ENCODE measurements at regions not wholly inside any gene's neighbourhood (a gene's known extent, or its start where the extent isn't known, plus 50 kb on each side); places are given as distances from the start of the nearest gene placed in this dataset.

DNA sequence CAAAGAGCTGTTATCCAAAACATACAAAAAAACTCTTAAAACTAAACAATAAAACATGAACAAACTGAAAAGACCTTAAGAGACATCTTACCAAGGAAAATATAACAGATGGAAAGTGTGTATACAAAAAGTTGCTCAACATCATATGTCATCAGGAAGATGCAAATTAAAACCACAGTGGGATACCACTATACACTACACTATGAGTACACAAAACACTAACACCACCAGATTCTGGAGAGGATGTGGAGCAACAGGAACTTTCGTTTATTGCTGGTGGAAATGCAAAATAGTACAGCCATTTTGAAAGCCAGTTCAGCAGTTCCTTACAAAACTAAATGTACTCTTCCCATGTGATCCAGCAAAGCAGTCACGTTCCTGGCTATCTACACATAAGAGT lies 221.4 kb downstream of the CMPK2 start:
- DNase-seq, result no peak

DNA sequence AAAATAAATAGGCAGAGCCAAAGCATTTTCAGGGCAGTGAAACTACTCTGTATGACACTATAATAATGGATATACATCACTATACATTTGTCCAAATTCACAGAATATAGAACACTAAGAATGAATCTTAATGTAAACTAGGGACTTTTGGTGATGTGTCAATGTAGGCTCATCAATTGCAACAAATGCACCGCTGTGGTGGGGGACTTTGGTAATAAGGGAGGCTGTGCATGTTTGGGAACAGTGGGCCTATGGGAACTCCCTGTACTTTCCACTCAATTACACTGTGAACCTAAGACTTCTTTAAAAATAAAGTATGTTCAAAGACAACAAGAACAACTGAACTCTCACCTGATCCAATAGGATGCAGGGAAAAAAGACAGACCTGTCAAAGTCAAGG lies 220.7 kb downstream of the CMPK2 start:
- no peak for DNase-seq

DNA sequence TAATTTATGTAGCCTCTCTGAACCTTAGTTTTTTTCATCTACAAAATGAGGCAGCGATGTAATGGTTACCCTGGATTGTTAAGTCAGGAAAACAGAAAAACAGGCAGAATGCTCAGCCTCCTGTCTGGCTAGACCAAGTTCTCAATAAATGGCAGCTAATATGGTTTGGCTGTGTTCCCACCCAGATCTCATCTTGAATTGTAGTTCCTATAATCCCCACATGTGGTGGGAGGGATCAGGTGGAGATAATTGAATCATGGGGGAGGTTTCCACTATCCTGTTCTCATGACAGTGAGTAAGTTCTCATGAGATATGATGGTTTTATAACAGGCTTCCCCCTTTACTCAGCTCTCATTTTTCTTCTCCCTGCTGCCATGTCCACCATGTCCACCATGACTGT lies 220.0 kb downstream of the CMPK2 start:
- DNase-seq, result no peak

DNA sequence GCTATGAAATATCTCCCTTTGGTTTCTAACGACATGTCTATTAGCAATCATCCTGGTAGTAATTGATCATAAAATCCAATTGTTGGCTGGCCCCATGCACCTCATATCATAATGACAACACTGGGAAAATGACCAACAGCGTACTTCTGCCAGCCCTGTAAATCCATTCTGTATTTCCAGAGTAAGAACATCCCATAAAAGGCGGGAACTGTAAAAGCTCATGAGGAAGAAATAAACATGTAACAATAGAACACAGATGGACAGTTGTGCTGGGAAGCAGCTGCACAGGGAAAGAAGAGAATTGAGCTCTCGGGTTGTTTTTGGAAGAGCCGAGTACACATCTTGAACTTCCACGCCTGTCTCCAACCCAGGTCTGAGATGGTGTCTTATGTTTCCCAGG lies 218.7 kb downstream of the CMPK2 start:
- DNase-seq, result no peak

DNA sequence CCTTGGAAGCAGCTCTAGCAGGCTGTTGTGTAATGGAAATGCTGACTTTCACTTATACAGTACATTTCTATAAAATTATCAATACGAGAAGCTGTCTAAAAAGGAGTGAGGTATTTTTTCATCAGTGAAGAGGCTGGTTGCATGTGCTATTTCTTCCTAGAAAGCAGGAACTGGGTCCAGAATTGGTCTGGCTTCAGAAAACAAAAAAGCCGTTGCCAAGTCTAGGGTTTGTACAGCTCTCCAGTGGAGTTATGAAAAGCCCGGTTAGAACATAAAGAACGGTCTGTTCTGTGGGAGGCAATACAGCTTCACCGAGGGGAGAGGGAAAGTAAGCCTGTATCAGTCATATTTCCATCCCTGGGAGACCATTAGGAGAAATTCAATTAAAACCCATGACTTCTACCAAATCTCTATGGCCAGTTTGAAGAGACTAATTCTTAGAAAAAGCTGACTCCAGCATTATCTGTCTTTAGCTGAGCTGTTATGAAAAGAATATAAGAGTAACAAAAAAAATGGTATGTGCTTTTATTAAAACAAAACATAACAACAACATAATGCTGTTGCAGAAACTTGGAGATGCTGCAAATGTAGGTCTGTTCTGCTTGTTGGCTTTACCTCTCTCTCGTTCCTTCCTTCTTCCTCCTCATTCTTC lies 217.0 kb downstream of the CMPK2 start:
- DNase-seq, result no peak

DNA sequence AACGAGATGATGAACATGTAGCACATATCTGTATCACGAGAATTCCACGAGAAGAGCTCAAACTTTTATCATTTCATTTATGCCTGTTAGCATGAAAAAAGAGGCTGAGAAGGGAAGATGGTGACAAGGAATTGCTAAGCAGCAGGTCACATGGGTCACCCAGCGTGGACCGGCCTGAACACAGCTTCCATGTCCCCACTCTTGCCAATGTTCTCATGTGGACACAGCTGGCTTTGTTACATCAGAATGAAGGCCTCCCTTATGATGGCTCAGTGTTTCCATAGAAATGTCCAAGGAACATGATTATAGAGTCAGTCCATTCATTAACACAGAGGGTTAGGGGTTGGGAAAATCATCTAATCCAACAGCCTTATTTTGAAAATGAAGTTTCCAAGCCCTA lies 215.4 kb downstream of the CMPK2 start:
- no peak for DNase-seq

DNA sequence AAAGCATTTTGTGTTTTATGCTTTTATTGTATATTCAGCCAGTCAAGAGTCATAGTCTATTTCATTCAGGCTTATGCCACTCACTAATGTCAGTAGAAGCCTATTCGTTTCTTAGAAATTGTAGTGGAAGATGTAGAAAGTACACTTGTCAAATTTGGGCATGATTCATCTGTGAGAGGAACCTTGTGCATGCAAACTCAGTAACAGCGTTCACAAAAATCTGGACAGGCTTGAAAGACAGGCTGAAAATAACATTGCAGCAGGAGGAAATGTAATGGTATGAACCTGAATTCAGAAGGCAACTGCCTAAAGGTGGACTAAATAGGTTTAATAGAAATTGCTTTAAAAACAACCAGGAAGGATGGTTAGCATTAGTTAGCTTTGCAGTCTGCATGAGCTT lies 213.5 kb downstream of the CMPK2 start:
- no peak for DNase-seq

DNA sequence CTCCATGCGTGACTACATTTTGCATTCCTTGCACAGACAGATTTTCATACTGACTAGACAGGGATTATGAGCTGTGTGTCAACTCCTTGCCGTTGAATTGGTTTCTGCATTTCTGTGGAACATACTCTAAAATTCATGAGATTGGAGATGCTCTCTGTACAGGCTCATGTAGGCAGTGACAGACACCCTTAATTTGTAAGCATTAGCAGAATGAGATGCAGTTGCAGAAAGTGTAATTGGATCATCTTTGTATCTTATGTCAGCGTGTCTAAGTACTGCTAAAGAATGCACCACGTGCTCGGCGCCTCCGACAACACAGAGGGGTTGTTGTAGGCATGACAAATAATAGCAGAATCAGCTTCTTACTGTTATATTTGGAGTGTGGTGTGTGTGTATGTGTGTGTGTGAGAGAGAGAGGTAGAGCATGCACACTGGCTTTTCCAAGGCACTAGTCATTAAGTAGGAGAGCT lies 212.4 kb downstream of the CMPK2 start:
- DNase-seq, result no peak

DNA sequence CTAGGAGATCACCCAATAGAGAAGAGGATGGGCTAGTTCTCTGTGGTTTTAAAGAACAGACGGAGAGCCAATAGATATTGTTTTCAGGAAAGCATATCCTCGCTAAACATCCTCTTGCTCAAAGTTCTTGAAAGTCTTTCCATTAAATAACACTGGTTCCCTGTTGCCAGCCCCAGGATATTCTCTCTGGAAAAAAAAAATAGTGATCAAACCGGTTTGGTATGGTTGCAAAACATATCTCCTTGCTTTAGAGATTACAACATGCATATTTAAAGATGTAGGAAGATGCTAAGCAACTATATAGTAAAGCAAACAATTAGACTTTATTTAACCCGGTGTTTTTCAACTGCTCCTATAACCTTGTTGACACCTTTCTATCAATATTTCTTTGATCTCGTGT lies 211.4 kb downstream of the CMPK2 start:
- no peak for DNase-seq

DNA sequence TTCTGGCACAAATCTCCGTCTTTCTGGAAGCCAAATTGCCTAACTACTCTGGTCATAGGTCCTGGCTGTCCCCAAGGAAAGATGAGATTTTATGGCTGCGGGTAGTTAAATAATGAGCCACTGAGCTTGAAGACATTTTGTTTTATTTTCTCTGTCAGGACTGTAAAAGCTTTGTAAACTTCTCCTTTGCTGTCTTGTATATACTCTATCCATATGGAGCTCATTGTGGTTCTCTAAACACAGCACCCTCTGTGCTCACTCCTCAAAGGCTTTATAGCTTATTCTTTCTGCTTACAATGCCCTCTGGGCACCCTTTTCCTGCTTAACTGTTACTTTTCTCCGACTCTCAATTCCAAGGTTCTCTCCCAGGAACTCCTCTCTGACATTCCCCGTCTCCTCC lies 209.1 kb downstream of the CMPK2 start:
- no peak for DNase-seq

DNA sequence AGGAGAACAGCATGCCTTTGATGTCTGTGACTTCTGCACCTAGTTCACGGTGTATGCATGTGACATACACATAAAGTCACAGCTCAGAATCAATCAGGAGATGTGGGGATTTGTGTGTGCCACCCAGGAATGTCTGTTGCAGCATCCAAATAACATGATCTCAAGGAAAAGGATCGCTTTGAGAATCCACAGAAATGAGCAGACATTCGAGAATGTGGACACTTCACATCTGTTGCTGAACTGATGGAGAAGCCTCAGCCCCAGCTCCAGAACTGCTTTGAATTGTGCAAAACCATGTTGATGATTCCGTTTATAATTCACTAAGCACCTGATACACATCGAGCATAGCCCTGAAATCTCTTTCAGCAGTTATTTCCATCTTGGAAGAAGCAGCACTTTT lies 208.6 kb downstream of the CMPK2 start:
- no peak for DNase-seq

DNA sequence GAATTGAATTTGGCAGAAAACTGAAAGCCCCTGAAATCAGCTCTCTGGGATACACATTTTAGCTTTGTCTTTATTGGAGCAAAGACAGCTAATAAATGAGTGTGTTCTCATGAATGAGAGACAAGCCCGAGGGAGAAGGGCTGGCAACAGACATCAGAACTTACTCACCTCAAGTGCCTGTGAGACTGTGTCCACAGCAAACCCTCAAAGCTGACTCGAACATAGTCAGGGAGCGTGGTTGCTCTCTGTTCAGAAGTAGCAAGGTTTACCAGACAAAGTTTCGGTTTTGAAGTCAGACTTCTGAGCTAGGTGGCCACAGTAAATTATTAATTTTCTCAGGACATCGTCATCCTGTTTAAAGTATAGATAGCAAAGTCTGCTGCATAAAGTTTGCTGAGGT lies 207.9 kb downstream of the CMPK2 start:
- no peak for DNase-seq

DNA sequence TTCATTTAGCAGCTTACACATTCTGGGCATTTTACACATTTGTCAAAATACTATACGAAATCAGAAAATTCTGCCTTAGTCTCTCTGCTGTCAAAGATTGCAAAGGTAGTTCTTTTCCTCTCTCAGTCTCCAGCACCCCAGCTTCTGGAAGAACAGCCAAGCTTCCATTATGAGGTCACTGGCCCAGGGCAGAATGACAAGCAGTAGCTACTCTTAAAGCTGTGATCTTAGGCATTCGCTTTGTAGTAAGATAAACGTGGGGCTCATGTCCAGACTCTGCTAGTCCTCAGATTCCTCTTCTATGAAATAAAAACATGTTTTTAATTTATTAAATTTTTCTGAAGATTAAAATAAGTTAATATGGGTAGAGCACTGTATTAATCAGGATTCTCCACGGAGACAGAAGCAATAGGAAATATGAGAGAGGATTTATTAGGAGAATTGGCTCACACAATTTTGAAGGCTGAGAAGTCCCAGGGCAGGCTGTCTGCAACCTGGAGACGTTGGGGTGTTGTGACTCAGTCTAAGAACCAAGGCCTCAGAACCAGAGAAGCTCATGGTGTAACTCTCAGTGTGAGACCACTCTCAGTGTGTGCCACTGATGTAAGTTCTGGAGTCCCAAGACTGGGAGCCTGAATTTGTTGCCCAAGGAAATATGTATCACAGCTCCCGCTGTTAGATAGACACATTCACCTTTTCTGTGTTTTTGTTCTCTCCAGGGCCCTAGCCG lies 201.2 kb downstream of the CMPK2 start:
- DNase-seq, result no peak

DNA sequence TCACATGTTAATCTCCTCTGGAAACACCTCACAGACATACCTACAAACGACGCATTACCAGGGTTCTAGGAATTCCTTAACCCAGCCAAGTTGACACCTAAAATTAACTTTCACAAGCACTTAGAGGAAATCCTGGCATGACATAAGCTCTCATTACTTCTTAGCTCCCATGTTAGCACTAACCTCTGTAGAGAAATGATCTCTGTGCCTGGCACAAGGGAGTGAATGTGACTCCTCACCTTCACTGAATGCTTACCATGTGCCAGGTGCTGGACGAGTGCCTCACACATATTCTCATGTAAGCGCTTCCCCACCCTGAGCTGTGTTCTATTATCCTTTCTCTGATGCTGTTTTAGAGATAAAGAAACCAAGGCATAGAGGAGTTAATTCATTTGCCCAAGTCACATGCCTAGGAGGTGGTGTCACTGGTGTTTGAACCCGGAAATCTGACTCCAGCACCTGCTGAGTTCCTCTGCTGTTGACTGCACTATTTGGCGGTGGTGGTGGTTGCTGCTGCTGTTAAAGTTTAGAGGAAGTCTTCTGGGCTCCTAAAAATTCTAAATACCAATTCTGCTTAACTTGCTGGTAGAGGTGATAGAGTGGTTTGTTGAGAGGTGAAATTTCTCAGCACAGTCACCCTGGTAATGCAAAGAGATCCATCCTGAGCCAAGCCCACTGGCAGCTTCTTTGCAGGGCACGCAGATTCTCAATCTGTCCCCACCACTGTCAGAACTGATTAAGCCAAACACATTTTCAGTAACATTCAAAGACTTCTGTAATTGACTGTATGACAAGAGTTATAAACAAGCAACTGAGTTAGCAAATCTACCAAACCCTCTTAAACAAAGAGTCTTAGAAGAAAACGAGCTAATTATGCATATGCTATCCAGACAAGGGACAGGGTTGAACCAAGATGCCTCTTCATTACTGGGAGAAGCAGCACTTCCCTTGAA lies 200.3 kb downstream of the CMPK2 start:
- no peak for DNase-seq

DNA sequence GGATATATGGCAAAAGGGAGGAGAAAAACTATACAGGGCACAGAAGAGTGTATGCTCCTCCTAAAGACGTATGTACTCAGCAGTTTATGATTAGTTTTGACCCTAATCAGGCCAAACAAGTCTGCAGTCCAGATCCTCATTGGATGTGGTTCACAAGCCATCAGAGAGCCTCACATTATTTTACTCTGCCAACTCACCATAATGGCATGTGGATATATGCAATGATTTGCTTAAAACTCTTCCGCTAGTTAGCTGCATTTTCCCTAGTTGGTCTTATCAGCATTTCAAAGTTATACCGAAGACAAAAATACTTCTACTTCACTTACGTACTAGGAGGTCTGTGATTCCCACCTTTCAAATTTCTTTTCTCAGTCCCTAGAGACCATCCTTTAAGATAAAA lies 198.4 kb downstream of the CMPK2 start:
- no peak for DNase-seq

DNA sequence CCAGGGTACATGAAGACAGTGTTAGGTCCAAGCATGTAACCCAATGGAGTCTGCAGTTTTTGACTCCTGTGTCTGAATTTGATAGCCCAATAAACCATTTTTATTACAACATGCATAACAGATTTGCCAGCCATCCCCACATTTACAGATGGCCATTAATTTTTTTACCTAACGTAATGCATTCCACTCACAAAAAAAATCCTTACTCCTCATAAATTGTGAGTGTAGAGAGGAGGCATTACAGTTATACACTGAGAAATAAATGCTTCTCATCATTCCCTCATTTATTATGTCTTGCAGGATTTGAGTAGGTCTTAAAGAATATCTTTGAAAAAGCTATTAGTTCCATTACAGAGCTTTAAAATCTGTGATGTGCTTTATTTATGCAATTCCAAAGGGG lies 193.8 kb downstream of the CMPK2 start:
- DNase-seq, result no peak

DNA sequence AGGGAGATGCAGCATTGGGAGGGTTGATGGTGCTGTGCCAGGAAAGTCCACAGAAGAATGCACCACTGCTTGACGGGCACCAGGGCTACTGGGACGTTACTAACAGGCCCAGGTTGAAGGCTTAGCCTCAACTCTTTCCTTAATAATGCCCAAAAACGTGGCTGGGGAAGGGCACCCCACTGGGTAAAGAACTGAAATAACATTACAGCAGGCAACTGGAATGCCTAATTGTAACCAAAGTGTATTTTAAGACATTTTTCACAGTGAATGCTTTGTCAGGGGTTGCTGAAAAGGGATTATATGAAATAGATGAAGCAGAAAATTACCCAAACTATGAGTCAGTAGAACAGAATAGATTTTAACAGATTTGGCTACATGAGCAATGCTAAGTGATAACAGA lies 191.3 kb downstream of the CMPK2 start:
- no peak for DNase-seq

DNA sequence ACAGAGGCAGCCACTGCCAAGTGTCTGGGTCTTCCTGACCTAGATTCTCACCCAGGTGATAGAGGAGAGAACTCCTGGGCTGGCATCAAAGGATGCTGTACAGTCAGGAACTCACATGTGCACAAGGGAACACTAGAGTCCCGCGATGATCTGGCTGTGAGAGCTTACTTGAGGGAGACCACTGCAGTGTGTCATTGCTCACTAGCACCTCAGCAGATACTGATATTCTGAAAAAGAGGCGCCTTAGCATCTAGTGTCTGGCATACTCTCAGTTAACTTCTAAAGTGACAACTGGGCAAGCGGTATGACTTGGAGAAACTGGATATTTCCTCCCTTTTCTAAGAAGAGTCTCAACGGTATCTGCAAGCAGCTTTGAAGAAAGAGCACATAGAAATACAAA lies 189.9 kb downstream of the CMPK2 start:
- no peak for DNase-seq

DNA sequence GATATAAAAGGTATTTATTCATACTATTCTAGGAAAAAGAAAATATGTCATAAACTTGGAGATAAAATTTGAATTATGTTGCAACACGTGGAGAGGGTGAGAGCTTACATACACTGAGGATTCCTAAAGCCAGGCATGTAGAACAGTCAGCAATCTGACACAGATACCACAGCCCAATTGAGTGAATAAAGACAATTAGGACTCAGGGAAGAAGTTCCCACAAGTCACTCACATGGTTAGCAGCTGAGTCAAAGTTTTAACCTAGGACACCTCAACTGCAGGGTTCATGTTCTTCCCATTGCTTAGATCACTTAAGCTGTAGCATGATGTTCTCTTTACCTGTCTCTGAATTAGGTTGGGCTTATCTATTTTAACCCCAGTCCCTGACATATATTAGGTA lies 189.5 kb downstream of the CMPK2 start:
- no peak for DNase-seq

DNA sequence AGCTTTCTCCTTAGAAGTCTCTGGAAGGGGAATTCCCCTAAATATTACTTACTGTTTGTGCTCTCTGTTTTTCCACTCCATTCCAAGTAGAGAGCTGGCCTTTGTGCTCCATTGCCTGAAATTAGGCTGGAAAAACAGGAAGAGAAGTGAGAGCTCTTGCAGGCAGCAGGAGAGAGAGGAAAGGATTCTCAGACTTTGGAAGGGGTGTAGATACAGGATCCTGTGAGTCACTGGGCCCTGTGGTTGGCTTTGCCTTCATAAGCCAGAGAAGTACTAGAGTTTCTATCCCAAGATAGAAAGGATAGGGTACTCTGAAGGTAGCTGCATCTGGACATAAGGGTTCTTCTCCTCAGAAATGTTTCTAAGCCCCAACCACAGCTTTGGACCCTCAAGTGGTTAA lies 188.9 kb downstream of the CMPK2 start:
- no peak for DNase-seq

DNA sequence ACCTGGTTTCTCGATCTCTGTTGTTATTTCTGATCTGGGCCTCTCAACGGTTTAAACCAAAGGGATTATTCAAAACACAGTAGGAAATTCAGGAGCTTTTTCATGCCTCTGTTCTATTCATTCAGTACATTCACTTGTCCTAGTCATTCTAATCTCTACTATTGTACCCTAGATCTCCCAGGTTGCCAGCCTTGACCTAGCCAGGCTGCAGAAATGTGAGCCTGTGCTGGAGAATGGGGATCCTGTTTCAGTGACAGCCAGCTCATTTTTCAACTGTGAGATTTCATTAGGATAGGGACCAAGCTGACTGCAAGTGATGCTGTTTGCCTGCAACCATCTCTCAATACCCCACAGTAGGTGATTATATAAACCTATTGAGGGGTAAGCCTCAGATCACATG lies 186.2 kb downstream of the CMPK2 start:
- no peak for DNase-seq

DNA sequence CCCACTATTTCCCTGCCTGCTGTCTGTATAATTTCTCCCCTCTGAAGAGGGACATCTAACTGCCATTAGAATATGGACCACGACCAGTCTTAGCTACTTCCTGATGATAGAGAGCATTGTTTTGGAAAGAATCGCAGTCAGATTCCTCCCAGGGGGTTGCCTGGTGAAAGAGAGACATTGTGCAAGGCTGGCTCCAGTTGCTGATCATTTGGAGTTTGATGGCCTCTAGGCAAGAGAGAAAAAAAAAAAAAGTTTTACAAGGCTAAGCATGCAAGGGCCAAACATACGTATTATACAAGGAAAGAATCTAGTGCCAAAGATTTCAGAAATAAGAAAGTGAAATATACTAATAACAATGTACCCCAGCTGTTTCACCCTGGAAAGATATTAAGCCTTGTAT lies 182.2 kb downstream of the CMPK2 start:
- DNase-seq, result no peak

DNA sequence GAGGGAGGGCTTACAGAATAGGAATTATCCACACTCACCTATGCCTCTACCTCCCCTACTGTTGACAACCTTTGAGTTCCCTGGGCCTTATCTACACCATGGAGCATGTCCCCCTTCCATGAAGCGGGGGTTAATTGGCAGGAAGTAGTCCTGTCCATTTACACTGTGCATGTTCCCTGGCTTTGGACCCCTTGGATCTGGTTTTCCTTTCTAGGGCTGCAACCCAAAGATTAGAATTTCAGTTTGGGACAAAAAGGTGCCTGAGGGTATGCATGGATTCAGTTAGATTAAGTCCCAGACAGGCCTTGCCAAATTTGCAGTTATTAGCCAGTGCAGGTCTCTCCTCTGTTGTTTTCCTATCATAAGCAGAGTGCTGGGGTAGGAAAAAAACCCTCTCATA lies 180.3 kb downstream of the CMPK2 start:
- no peak for DNase-seq

DNA sequence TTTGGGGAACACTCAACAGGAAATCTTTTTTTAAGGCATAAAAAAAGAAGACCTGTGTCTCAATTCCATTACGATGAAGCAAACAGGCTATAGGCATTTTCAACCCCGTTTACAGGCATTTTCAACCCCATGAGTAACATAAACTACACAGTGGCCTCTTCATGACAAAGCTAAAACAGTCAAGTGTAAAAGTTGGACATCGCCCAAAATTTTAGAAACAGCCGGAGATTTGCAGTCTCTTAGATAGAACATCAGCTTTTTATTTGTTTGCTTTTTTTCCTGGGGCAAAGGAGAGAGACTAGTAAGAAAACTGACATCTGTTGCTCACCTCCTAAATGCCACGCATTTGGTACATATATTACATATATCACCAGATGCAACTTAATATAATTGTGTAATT lies 173.7 kb downstream of the CMPK2 start:
- no peak for DNase-seq

All from NCI-H526 (cell line).